DMS 273 (cell line): ENCODE measurements at regions not wholly inside any gene's neighbourhood (a gene's known extent, or its start where the extent isn't known, plus 50 kb on each side); places are given as distances from the start of the nearest gene placed in this dataset.
"Not testable (repeated sequence)": the region's sequence is repeated elsewhere in the genome, so short reads cannot be mapped to it uniquely, and the experiment has no call there.

Experiments used
- DNase-seq: peaks from one replicate; lab custom pipeline; 2025; ENCODE audit not compliant: unreplicated experiment; lab: John Stamatoyannopoulos, UW

DNA sequence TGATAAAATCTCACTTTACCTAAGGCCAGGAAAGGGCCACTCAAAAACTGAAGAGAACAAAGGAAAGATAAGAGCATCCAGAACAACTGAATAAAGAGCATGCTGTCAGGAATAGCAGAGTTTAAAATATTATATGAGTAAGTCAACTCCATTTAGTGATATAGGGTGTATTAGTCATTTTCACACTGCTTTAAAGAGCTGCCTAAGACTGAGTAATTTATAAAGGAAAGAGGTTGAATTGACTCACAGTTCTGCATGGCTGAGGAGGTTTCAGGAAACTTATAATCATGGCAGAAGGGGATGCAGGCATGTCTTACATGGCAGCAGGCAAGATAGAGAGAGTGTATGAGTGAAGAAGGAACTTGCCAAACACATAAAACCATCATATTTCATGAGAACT is 778.0 kb upstream of the NECTIN3 start:
- no peak for DNase-seq

DNA sequence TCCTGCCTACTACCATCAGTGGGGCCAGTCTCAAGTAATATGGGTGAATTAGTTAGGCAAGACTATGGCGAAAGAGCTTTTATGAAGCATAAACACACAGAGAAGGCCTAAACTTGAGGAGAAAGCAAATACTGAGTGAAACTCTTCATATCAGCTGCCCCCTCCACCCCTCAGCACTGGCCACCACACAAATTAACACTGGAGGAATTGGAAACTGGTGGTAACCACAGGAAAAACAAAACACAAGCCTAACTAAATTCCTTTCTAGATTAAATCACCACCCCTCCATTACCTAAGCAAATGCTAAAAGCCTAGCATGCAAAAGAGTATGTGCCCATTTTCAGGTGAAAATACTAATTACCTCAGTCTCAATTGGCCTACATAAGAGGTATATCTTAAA is 774.7 kb upstream of the NECTIN3 start:
- DNase-seq = no peak

DNA sequence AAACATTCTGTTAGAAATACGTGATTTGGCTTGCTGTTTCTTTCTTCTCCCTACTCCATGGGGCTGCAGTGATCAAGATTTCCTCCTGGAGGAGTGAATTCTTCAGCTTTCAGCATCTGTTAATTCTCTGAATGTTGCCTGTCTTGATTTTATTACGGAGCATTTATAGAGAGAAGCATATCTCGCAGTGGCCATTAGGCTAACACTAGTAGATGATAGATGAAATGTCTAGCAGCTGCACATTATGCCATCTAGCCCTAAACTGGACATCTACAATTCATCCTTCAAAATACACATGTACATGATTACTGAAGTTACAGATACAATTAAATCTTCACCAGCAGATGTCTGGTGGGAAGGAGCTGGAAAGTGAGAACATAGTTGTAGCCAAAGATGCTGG is 769.8 kb upstream of the NECTIN3 start:
- no peak for DNase-seq

DNA sequence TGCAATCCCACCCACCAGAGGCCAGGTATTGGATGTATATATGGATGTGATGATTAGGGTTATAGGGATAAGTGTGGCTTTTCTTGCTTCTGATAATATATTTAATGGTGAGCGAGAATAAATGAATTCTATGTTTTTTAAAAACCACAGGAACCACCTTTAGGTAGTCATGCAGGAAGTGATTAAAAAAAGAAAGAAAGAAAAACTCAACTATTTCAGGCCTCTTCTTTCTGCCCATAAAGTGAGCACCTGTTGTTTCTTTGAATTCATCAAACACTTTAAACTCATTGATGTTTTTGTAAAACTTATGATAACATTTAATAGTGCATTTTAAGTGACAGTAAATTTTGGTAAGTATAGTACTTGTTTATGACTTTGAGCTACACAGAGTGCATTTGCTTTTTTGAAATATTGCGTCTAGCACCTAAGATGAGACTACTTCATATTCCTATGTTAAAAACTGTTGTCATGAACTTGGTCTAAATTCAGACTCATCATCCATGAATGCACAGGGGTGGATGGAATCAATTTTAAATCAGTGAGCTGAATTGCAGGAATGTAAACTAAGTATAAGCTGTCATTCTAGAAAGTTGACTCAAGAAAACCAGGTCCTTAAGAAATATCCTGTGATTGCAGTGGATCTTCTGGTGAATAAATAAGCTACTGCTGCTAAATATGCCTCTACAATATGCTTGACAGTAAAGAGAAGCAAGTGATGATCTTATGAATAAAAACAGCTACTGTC is 764.4 kb upstream of the NECTIN3 start:
- no peak for DNase-seq

DNA sequence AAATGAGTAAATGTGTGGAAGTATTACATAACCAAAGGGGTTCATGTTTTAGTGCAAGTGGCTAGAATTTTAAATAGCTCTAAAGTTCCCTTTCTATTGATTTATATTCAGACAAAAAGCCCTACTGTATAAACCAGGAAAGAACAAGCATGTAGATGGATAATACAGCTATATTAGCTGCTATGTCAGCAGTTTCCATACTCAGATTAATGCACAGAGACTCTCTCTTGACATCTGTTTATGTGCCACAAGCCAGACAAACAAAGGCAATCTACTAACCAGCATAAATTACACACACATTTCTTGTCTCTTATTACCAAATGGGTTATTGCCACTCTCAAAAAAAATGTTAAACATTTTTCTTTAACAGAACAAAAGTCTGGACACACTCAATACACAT is 760.1 kb upstream of the NECTIN3 start:
- no peak for DNase-seq

DNA sequence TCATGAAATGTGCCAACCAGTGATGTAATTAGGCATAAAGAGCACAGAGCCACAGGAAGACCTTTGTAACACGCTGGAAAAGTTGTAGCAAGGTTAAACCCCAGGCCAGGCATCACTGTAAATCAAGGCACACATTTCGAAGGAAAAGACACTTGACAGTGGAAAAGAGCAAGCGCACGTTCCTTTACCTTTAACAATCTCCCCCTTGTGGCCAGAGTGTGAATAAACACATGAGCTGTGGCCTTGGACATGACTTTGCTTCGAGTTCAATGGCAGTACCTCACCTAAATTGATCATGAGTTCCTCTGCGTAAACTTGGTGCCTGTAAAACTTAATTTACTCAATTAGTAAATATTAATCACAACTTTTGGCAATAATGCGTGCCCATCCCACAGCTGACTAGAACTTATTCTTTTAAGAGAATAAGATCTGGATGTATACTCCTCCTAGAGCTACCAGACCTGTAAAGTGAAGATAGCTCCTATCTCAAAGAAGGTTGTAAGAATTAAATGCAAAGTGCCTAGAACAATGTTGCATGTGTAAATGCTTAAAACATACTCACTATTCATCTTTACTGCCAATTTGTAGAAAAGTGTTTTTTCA is 757.0 kb upstream of the NECTIN3 start:
- peak; percentile 88 for DNase-seq

DNA sequence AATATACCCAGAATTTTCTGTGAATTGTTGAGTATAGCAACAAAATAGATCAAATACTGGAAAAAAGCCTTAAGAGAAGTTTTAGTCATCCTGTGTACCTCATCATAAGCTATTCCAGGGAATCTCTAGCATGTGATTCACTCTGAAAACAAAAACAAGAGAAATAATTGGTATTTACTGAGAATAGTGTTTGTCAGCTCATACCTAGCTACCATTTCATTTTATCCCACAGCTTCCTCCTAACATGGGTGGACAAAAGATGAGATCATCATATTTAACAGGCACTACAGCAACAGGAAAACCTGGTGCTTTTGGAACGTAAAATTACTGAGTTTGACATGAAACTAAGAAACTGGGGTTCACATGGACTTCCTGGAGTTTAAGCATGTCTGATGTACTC is 753.5 kb upstream of the NECTIN3 start:
- no peak for DNase-seq

DNA sequence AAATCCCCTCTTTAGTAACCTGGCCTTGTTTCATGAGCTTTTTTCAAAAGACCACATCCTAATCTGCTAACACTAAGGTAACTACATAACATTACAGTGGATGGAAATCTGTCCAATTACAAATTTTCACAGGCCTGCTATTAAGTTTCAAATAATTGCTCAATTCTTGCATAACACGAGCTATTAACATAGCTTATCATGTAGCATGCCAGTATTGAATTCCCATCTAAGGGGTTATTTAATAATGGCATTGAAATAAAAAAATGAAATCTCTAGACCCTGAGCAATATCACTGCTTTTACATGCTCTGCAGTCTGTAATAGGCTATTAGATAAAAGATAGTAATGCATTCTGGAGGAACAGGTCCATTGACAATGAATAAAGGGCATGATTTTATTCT is 748.3 kb upstream of the NECTIN3 start:
- no peak for DNase-seq

DNA sequence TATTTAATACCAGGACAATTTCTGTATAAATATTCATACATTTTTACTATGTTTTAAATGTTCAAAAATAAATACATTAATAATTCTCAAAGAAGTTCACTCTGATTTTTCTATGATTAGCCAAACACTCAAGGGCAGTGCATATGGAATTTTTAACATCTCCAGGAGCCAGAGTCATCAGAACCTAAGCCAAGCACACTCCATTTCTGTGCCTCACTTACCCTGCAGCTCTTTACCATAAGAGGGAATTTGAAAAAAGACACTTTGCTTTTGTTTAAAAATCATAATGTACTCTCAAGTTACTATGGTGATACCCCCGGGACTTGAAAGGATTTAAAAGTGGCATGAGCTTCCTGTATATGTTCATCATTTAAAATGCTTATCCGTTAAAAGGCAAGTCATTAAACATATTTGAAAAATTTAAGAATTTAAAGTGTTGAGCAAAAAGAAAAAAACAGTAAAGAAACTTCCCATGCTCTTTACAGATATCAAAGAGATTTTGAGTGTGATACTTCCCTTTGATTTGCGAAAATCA is 747.4 kb upstream of the NECTIN3 start:
- no peak for DNase-seq

DNA sequence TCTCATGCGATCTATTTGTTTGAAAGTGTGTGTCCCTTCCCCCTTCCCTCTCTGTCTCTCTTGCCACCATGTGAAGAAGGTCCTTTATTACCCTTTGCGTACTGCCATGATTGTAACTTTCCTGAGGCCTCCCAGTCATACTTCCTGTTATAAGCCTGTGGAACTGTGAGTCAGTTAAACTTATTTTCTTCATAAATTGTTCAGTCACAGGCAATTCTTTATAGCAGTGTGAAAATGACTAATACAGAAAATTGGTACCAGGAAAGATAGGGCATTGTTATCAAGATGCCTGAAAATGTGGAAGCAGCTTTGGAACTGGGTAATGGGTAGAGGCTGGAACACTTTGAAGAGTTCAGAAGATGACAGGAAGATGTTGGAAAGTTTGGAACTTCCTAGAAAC is 743.7 kb upstream of the NECTIN3 start:
- DNase-seq = no peak

DNA sequence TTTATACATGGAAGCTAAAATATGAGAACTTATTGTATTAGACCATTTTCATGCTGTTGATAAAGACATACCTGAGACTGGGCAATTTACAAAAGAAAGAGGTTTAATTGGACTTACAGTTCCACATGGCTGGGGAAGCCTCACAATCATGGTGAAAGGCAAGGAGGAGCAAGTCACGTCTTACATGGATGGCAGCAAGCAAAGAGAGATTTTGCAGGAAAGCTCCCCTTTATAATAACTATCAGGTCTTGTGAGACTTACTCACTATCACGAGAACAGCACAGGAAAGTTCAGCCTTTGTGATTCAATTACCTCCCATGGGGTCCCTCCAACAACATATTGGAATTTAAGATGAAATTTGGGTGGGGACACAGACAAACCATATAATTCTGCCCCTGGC is 740.1 kb upstream of the NECTIN3 start:
- DNase-seq = not testable (repeated sequence)

DNA sequence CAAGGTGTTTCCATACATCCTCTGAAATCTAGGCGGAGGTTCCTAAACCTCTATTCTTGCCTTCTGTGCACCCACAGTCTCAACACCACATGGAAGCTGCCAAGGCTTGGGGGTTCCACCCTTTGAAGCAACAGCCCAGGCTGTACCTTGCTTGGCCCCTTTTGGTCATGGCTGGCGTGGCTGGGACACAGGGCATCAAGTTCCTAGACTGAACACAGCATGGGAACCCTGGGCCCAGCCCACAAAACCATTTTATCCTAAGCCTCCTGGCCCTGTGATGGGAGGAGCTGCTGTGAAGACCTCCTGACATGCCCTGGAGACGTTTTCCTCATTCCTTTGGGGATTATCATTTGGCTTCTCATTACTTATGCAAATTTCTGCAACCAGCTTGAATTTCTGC is 739.0 kb upstream of the NECTIN3 start:
- no peak for DNase-seq

DNA sequence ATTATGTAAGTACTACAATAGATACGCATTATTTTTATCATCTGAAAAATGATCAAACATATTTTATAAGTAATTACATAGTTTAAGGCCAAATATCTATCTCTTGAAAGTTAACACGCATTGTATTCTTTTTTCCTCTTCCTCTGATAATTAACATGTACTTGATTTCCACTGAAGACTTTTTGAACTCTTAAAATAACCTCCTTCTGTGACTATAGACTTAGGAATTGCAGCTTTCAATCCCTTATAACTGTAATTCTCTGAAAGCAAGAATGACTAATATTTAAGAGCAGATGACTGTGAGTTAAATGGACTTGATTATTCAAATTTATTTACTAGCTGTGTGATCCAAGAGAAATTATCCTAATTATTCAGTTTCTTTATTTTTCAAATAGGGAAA is 730.6 kb upstream of the NECTIN3 start:
- no peak for DNase-seq

DNA sequence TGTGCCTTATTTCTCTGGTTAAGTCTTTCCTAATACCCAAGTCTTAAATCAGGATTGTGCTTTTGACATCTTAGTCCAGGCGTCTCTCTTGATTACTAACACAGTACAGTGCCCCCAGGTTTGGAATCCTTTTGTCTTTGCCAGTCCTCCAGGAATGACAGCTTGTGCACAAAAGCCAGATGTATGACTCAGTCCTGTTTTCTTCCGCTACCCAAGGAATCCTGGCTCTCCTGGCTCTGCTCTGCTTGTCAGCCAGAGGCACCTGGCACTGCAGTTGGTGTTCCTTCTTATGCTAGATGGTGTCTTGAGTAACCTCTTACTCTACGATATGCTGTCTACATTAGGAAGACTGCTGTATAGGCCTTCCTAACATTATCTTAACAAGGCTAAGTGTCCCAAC is 728.2 kb upstream of the NECTIN3 start:
- DNase-seq = no peak

DNA sequence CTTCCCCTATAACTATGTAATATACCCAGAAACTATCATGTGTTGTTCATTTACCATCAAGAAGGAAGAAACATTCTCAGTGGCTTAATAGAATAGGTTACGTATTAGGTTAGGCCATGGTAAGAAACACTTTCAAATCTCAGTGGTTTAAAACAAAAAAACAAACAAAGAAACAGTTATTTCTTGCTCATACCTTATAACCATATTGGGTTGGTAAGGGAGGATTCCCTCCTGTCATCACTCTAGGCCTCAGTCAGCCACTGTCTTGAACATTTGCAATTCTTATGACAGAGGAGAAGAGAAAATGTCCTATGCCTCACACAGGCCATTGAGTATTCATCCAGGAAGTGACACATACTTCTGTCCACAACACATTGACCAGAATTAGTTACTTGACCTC is 727.7 kb upstream of the NECTIN3 start:
- no peak for DNase-seq

DNA sequence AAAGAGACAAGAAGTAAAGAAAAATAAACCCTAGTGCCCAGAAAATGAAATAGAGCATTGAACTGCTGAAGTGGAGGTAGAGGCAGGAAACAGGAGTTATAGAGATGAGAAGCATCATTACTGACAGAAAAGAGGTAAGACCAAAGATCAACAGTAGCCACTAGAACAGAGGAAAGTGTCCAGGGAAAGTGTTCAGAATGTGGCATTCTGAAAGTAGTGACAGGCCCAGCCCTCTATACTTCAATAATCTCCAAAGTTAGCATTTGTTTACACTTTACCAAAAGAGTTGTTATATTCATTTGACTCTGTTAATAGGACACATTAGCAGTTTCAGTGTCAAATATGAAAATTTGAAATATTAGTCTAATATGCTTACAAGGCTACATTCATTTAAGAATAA is 727.1 kb upstream of the NECTIN3 start:
- no peak for DNase-seq

DNA sequence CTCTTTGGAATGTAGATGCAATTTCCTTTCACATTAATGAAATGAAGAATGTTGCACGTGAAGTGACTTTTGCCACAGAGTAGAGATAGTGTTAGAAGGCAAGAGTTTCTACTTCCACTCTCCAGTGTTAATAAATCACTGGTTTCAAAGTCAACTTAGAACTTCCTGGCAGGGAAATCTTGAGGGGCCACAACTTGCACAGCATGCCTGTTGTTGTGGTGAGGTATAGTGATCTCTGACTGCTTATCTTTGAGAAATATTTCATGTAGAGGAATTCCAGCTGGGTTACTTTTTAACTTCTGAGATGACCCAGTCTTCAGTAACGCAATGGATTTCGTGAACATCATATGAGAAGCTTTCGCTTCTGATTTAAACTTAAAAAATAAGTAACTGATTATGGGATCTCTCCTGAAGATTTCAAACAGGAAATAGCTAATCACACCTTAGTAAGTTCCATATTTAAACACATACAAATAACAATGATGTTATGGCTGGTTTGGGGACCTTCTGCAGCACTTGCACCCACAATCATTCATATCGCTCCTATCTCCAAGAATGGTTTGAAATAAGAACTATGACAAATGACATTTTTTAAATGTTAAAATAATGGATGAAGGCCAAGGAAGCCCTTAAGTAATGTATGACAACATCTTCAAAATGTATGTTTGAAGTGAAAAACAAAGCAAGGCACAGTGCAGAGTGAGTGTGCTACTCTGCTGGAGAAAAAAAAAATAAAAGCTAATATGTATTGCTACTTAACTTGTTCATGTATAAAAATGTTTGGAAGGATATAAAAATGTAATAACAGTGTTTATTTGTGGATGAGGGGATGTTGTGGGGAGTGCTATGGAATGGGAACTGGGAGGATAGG is 726.5 kb upstream of the NECTIN3 start:
- DNase-seq = no peak

DNA sequence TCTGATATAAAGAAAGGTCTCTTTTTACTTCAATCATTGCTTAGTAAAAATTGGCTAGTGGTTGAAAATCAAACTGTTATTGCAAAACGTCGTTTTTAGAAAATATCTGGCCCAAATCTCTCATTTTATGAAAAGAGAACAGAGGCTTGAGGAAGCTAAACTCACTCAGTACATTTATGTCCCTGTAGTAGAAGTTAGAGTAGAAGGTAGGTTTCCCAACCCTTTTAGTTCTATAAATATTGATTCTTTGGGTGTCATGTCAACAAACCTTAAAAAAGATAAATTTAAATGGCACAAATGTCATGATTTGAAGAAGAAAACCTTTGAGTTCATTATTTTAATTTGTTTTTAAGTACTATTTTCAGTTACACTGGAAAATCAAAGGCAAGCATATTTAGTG is 722.3 kb upstream of the NECTIN3 start:
- no peak for DNase-seq

DNA sequence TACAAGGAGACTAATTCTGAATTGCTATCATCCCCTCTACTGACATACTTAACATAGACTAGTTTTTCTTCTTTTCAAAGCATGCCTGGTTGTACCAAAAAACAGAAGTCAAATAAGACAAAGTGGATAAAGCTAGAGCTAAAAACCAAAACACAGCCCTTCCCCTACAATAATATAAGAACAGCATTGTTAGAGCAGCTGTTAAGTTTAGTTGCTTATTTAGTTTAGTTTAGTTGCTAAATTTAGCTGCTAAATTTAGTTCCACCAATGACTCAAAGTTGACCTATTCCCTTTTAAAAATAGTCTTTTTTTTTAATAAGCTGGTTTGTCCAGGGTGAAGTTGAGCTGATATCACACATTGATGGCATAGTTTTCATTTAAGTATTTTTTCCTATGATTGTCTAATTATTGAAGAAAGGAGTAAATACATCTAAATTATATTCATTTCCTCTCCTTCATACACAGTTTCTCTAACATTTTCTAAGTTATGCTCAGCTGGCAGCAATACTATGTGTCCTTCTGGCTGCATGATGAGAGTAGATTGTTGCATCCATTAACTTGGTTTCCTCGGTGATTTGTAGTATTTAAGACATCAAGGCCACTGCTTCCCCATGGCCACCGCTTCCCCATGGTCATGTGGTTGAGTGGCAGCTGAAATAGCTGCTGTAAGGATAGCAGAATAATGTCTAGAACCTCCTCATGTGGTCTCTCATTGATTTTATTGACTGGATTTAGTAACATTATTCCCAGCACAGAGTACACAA is 718.6 kb upstream of the NECTIN3 start:
- no peak for DNase-seq

DNA sequence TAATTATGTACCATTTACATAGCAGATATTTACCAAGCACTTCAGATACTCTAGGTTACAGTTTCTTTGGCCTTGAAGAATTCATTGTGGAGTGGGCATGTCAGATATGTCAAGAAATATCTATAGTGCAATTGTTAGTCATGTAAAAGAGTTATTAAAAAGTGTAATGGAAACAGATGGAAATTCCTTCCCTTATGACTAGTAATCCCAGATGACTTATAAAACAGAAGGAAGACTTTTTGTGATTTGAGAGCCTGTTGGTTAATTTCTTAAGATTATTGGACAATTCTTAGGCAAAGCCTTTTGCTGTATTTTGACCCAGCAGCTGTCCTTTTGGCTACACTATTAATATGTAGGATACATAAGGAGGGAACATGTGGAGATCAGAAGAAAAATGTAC is 708.9 kb upstream of the NECTIN3 start:
- no peak for DNase-seq

DNA sequence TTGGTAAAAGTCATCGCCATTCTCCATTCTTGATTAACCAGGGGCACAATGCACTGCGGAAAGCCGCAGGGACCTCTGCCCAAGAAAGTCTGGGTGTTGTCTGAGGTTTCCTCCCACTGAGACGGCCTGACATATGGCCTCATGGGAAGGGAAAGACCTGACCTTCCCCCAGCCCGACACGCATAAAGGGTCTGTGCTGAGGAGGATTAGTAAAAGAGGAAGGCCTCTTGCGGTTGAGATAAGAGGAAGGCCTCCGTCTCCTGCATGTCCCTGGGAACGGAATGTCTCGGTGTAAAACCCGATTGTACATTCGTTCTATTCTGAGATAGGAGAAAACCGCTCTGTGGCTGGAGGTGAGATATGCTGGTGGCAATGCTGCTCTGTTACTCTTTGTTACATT is 704.3 kb upstream of the NECTIN3 start:
- not testable (repeated sequence) for DNase-seq
